GM12873 (cell line): ENCODE measurements at regions not wholly inside any gene's neighbourhood (a gene's known extent, or its start where the extent isn't known, plus 50 kb on each side); places are given as distances from the start of the nearest gene placed in this dataset.

Source experiments
- CTCF ChIP-seq: IDR thresholded peaks from 2 replicates; pipeline ENCODE4 v1.5.1; 2012; ENCODE audit warnings: low read depth, mild to moderate bottlenecking, moderate library complexity, low read length, control low read depth; ENCODE audit not compliant: insufficient read depth; ENCODE audit errors: missing control alignments

GRCh38 chr15:95278532-95279245 lies 1047.3 kb downstream of the MCTP2 start:
- no peak for TF ChIP-seq CTCF

GRCh38 chr15:95279277-95280019 lies 1048.1 kb downstream of the MCTP2 start:
- no peak for TF ChIP-seq CTCF

DNA sequence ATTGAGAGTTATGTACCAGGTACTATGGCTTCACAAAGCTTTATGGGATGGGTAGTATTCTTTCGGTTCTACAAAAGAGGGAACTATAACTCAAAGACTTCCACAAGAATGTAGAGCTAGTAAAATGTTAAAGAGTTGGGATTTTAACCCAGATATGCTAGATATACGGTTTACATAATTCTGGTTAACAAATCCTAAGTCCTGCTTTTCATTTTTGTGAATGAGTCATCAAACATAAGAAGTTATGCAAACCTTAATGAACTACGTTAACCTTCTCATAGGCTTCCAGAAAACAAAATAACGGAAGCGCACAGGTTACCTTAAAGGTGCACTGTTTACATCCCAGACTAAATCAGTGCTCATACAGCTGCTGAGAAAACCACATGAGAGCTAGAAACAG lies 1049.3 kb downstream of the MCTP2 start:
- no peak for TF ChIP-seq CTCF

DNA sequence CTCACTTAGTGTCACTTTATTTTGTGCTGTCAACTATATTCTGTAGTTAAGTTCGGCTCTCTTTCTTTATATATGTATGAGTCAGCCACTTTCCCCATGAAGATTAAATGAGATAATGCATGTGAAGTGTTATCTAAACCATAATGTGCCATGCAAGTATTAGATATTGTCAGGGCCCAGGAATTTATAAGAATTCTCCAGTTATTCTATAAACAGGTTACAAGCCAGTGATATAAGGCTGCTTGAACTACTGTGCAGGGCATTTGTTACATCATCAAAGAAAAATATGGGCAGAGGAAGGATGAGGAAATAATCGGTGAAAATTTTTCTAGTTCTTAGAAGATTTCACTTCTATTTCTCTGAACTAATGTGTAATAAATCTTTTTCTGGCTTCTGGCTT lies 1049.0 kb upstream of the NR2F2 start:
- no peak for TF ChIP-seq CTCF

DNA sequence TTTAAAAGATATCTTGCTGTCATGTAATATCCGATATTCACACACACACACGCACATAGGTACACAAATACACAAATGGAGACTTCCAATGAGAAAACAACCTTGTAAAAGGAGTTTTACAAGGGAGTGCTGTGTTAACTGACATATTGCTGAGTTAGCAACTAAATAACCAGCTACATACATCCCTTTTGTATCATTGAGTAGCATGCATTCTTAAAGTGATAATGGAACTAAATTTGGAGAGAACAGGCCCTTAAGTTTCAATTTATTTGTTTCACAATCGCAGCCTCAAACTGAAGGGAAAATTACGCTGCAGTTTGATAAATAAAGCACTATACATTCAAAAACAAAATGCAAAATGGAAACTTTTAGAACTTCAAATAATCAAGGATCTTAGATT lies 1046.0 kb upstream of the NR2F2 start:
- TF ChIP-seq CTCF: no peak

GRCh38 chr15:95284933-95285421 lies 1045.5 kb upstream of the NR2F2 start:
- no peak for TF ChIP-seq CTCF

DNA sequence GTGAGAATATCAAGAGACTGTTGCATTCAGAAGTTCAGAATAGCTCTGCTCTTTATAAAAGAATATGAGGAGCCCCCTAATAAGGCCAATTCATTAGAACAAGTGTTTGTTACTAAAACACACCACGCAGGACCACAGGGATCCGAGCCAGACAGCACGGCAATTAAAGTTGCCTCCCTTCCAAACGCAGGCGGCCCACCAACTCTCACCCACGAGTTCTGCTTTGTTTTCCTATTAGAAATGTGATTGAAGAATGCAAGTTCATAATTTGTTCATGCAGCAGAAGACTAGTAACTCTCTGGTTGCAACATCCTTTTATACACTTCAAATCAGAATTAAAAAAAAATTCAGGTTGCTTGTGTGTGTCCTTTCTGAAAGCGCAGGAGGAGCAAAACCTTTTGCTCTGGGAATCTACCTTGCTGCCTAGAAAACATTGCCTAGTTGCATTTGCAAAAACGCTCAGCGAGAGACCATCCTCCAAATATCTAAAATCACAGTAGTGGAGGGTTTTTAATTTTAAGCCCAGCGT lies 1044.1 kb upstream of the NR2F2 start:
- no peak for TF ChIP-seq CTCF
